H1 (cell line): ENCODE measurements at regions not wholly inside any gene's neighbourhood (a gene's known extent, or its start where the extent isn't known, plus 50 kb on each side); places are given as distances from the start of the nearest gene placed in this dataset.
A peak's percentile ranks its signal among the peaks of the same experiment; 100 is the strongest.
"Not testable (repeated sequence)": the region's sequence is repeated elsewhere in the genome, so short reads cannot be mapped to it uniquely, and the experiment has no call there.

Experiments used
- CTCF ChIA-PET: fragments of 300-600 bp; sonication (Branson Sonifier 250); formaldehyde crosslinking; loops from one replicate; lab custom pipeline; 2021; ENCODE audit not compliant: partially characterized antibody; lab: Charles Lee
- POLR2A ChIA-PET: fragments of 300-600 bp; sonication (Branson Sonifier 250); formaldehyde crosslinking; loops from one replicate; lab custom pipeline; 2021; ENCODE audit warnings: inconsistent platforms; ENCODE audit not compliant: partially characterized antibody; lab: Charles Lee
- DNase-seq, 2 experiments: peaks; one replicate each; pipeline versions ENCODE4 v3.0.0 to v3.0.0-alpha.2; 2010 to 2022; ENCODE audit warnings: low spot score in 2 of 2, low read depth in 1 of 2, mixed read lengths in 1 of 2
- FAIRE-seq: peaks from 2 replicates; lab custom pipeline; 2011; peaks lifted over from hg19 to GRCh38; lab: Jason Lieb, UNC
- H2AFZ ChIP-seq: 2 replicates; pipeline ENCODE4 v1.8.1; 2012; ENCODE audit warnings: low read length, inconsistent platforms
- H2AK5ac ChIP-seq: 2 replicates; pipeline ENCODE4 v1.6.1; 2013; ENCODE audit warnings: low read depth, low read length
- H2BK120ac ChIP-seq: replicated peaks from 2 replicates; pipeline ENCODE3; 2013; ENCODE audit warnings: low read depth, low read length, inconsistent platforms
- H2BK12ac ChIP-seq: 2 replicates; pipeline ENCODE4 v1.6.1; 2013; ENCODE audit warnings: low read depth, low read length
- H2BK15ac ChIP-seq: 2 replicates; pipeline ENCODE4 v1.6.1; 2013; ENCODE audit warnings: low read length
- H2BK20ac ChIP-seq: 2 replicates; pipeline ENCODE4 v1.6.1; 2013; ENCODE audit warnings: low read length
- H2BK5ac ChIP-seq: 2 replicates; pipeline ENCODE4 v1.6.1; 2013; ENCODE audit warnings: low read depth, low read length
- H3K14ac ChIP-seq: 2 replicates; pipeline ENCODE4 v1.6.1; 2013; ENCODE audit warnings: inconsistent platforms; ENCODE audit not compliant: insufficient read length
- H3K18ac ChIP-seq: 2 replicates; pipeline ENCODE4 v1.6.1; 2013; ENCODE audit warnings: low read length; ENCODE audit errors: extremely low read depth
- H3K23ac ChIP-seq: 2 replicates; pipeline ENCODE4 v1.6.1; 2013; ENCODE audit warnings: inconsistent platforms; ENCODE audit not compliant: insufficient read length
- H3K23me2 ChIP-seq: 2 replicates; pipeline ENCODE4 v1.6.1; 2013; ENCODE audit warnings: low read depth, low read length
- H3K27ac ChIP-seq: 2 replicates; pipeline ENCODE4 v1.6.1; 2011; ENCODE audit warnings: low read depth, low read length, inconsistent platforms
- H3K27me3 ChIP-seq, 4 experiments: replicated peaks in 1 of 4; 1 replicate in 1 of 4; 2 replicates in 3 of 4; pipeline versions ENCODE4 v1.6.1 to v1.8.1; 2011 to 2013; ENCODE audit warnings: low read length in 3 of 4, mild to moderate bottlenecking in 3 of 4, inconsistent platforms in 2 of 4, mixed read lengths in 2 of 4, moderate library complexity in 1 of 4; ENCODE audit not compliant: control insufficient read depth in 3 of 4, insufficient read depth in 3 of 4; ENCODE audit errors: extremely low read depth in 1 of 4
- H3K36me3 ChIP-seq, 4 experiments: 2 replicates each; pipeline versions ENCODE4 v1.6.1 to v1.8.1; 2011 to 2013; ENCODE audit warnings: mild to moderate bottlenecking in 4 of 4, low read length in 3 of 4, moderate library complexity in 2 of 4, control low read depth in 1 of 4, inconsistent platforms in 1 of 4; ENCODE audit not compliant: insufficient read depth in 4 of 4, control insufficient read depth in 2 of 4
- H3K4ac ChIP-seq: replicated peaks from 2 replicates; pipeline ENCODE3; 2013; ENCODE audit warnings: low read length, low read depth, mixed read lengths, inconsistent platforms; ENCODE audit not compliant: insufficient read length
- H3K4me1 ChIP-seq, 4 experiments: replicated peaks in 1 of 4; 1 replicate in 1 of 4; 2 replicates in 3 of 4; pipeline versions ENCODE4 v1.6.1 to v1.8.1; 2011 to 2013; ENCODE audit warnings: low read length in 3 of 4, inconsistent platforms in 2 of 4, mixed read lengths in 1 of 4; ENCODE audit not compliant: insufficient read depth in 4 of 4, control insufficient read depth in 3 of 4
- H3K4me2 ChIP-seq, 2 experiments: 2 replicates each; pipeline versions ENCODE4 v1.6.1 to v1.8.1; 2011 to 2013; ENCODE audit warnings: low read depth in 2 of 2, low read length in 2 of 2, control low read depth in 1 of 2, inconsistent platforms in 1 of 2, mild to moderate bottlenecking in 1 of 2; ENCODE audit not compliant: insufficient read depth in 1 of 2
- H3K4me3 ChIP-seq, 4 experiments: fragments of 200-600, 300-600 bp in 1 of 4; sonication (generic), shearing (Covaris generic), sonication (Bioruptor Twin) in 1 of 4; 2 replicates each; pipeline versions ENCODE4 v1.5.1 to v1.8.1; 2011 to 2016; ENCODE audit warnings: low read length in 4 of 4, low read depth in 3 of 4, control low read depth in 2 of 4, inconsistent platforms in 2 of 4, mild to moderate bottlenecking in 2 of 4, mixed read lengths in 1 of 4, moderate library complexity in 1 of 4; ENCODE audit not compliant: insufficient read depth in 2 of 4; ENCODE audit errors: extremely low read depth in 1 of 4
- H3K56ac ChIP-seq: replicated peaks from 2 replicates; pipeline ENCODE3; 2013; ENCODE audit warnings: low read depth, mild to moderate bottlenecking, mixed read lengths, low read length, inconsistent platforms; ENCODE audit not compliant: insufficient read length
- H3K79me1 ChIP-seq: 2 replicates; pipeline ENCODE4 v1.6.1; 2013; ENCODE audit warnings: low read depth, low read length, control low read depth
- H3K79me2 ChIP-seq, 2 experiments: 2 replicates each; pipeline versions ENCODE4 v1.6.1 to v1.8.1; 2012 to 2013; ENCODE audit warnings: low read length in 2 of 2, mild to moderate bottlenecking in 2 of 2, inconsistent platforms in 1 of 2; ENCODE audit not compliant: insufficient read depth in 2 of 2, control insufficient read depth in 1 of 2
- H3K9ac ChIP-seq, 4 experiments: replicated peaks in 1 of 4; 1 replicate in 1 of 4; 2 replicates in 3 of 4; pipeline versions ENCODE4 v1.6.1 to v1.8.1; 2011 to 2013; ENCODE audit warnings: low read depth in 3 of 4, low read length in 3 of 4, control low read depth in 2 of 4, mild to moderate bottlenecking in 2 of 4, moderate library complexity in 2 of 4, inconsistent platforms in 1 of 4; ENCODE audit errors: extremely low read depth in 1 of 4
- H3K9me3 ChIP-seq, 2 experiments: 2 replicates each; pipeline versions ENCODE4 v1.6.1 to v1.8.1; 2012 to 2013; ENCODE audit warnings: mild to moderate bottlenecking in 2 of 2, moderate library complexity in 2 of 2, control low read depth in 1 of 2, inconsistent platforms in 1 of 2, low read depth in 1 of 2, low read length in 1 of 2, mixed read lengths in 1 of 2; ENCODE audit not compliant: insufficient read depth in 2 of 2
- H4K20me1 ChIP-seq, 2 experiments: replicated peaks in 1 of 2; 2 replicates each; pipeline versions ENCODE3 to v1.8.1; 2011 to 2013; ENCODE audit warnings: inconsistent platforms in 2 of 2, low read length in 2 of 2, mild to moderate bottlenecking in 1 of 2; ENCODE audit not compliant: insufficient read depth in 2 of 2, control insufficient read depth in 1 of 2
- H4K5ac ChIP-seq: 2 replicates; pipeline ENCODE4 v1.6.1; 2013; ENCODE audit warnings: low read length, low read depth, mixed read lengths, inconsistent platforms; ENCODE audit not compliant: insufficient read length
- H4K8ac ChIP-seq: 2 replicates; pipeline ENCODE4 v1.8.0; 2013; ENCODE audit warnings: mild to moderate bottlenecking, moderate library complexity, low read length, inconsistent platforms; ENCODE audit not compliant: insufficient read depth; ENCODE audit errors: extremely low read depth
- H4K91ac ChIP-seq: replicated peaks from 2 replicates; pipeline ENCODE3; 2013; ENCODE audit warnings: low read length, mixed read lengths, inconsistent platforms; ENCODE audit not compliant: insufficient read length
- WGBS, 2 experiments: shearing (Covaris generic) in 1 of 2; methylation state at CpG; one replicate each; pipeline versions ENCODE4 v1.1.6 to v1.1.7; 2013 to 2015; ENCODE audit warnings: low lambda C conversion rate in 2 of 2, mixed read lengths in 2 of 2, inconsistent platforms in 1 of 2, low coverage in 1 of 2, missing lambda C conversion rate in 1 of 2; ENCODE audit not compliant: insufficient replicate concordance in 2 of 2, insufficient coverage in 1 of 2, insufficient read length in 1 of 2; ENCODE audit errors: extremely low coverage in 1 of 2, missing lambda C conversion rate in 1 of 2; 5-methylcytosine and 5-hydroxymethylcytosine counted together

DNA sequence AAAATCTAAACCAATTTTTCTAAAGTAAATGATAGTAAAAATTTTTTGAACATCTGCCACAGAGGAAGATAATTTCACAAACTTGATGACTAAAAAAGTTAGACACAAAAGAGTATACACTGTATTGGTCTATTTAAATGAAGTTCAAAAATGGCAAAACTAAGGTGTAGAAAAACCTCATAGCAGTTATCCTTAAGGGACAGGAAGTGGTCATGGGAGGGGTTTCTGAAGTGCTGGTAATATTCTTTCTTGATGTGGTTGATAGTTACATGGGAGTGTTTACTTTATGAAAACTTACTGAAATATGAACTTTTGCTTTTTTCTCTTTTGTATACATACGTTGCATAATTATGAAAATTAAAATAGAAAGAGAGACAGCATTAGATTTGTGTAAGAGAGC is 64.1 kb upstream of the POTED start:
- H3K4me2 ChIP-seq, H2BK15ac ChIP-seq, H3K4me1 ChIP-seq, H2AFZ ChIP-seq, H3K56ac ChIP-seq, H2BK5ac ChIP-seq, H3K79me2 ChIP-seq, H3K27me3 ChIP-seq, POLR2A ChIA-PET, H3K36me3 ChIP-seq, H2BK20ac ChIP-seq, DNase-seq, H4K5ac ChIP-seq, H3K79me1 ChIP-seq, H3K23me2 ChIP-seq, H3K9me3 ChIP-seq, H3K18ac ChIP-seq, CTCF ChIA-PET, H3K14ac ChIP-seq, H4K20me1 ChIP-seq, H2BK120ac ChIP-seq, H3K27ac ChIP-seq, H4K91ac ChIP-seq, H2AK5ac ChIP-seq, H3K4ac ChIP-seq, H3K4me3 ChIP-seq, H3K23ac ChIP-seq, H2BK12ac ChIP-seq, H4K8ac ChIP-seq, H3K9ac ChIP-seq: not testable (repeated sequence)
- WGBS, 2 experiments, result 55% methylated on average over 1 of the region's 1 CpG; no CpG with 5 or more reads in 1 of the 2 experiments
- FAIRE-seq, result peak; percentile 28
